ENCODE measurements at regions not wholly inside any gene's neighbourhood (a gene's known extent, or its start where the extent isn't known, plus 50 kb on each side); places are given as distances from the start of the nearest gene placed in this dataset.

- Histone ChIP-seq H3K27ac (ENCODE audit: low read length) (no peak overlapping the region), H3K79me2 (ENCODE audit: low read length) (no peaks in the 10 kb centered on the region), H2AFZ (ENCODE audit: low read length) (no peak overlapping the region), H3K4me1 (ENCODE audit: low read length) (peaks cover 5% of the 10 kb centered on the region; the same call in 1 of the 2 replicates), H3K27me3 (ENCODE audit: low read length) (no peaks in the 10 kb centered on the region), H3K36me3 (ENCODE audit: insufficient read depth, low read length) (no peaks in the 10 kb centered on the region), H4K20me1 (ENCODE audit: insufficient read depth, low read depth, low read length) (no peaks in the 10 kb centered on the region), H3K4me2 (ENCODE audit: low read depth, low read length, poor library complexity, severe bottlenecking) (no peak overlapping the region), H3K9me2 (replicated peaks; ENCODE audit: insufficient read depth, low read length) (no peaks in the 10 kb centered on the region), H3K9me3 (ENCODE audit: low read length) (no peaks in the 10 kb centered on the region), H3K4me3 (ENCODE audit: low read length) (no peak overlapping the region), H3K9ac (ENCODE audit: low read length) (no peak overlapping the region)
- no peak for DNase-seq
These were observed 161.0 kb downstream of the CBLN1 start for GRCh38 chr16:49120631-49121030.

- no peak for DNase-seq
- peaks cover 5% of the 10 kb centered on the region; the same call in 1 of the 2 replicates for H3K4me1 ChIP-seq (ENCODE audit: low read length)
- no peaks in the 10 kb centered on the region for H3K27me3 ChIP-seq (ENCODE audit: low read length)
- H4K20me1 ChIP-seq (ENCODE audit: insufficient read depth, low read depth, low read length), result no peaks in the 10 kb centered on the region
- H3K27ac ChIP-seq (ENCODE audit: low read length), result no peak overlapping the region
- H3K9me3 ChIP-seq (ENCODE audit: low read length), result no peaks in the 10 kb centered on the region
- no peak overlapping the region for H3K4me3 ChIP-seq (ENCODE audit: low read length)
- no peak overlapping the region for H2AFZ ChIP-seq (ENCODE audit: low read length)
- no peak overlapping the region for H3K4me2 ChIP-seq (ENCODE audit: low read depth, low read length, poor library complexity, severe bottlenecking)
- no peaks in the 10 kb centered on the region for H3K9me2 ChIP-seq (replicated peaks; ENCODE audit: insufficient read depth, low read length)
- H3K36me3 ChIP-seq (ENCODE audit: insufficient read depth, low read length), result no peaks in the 10 kb centered on the region
- H3K79me2 ChIP-seq (ENCODE audit: low read length), result no peaks in the 10 kb centered on the region
- H3K9ac ChIP-seq (ENCODE audit: low read length), result no peak overlapping the region
These were observed 164.8 kb downstream of the CBLN1 start for GRCh38 chr16:49116873-49117272.

- no peak overlapping the region for H3K9ac ChIP-seq (ENCODE audit: low read length)
- no peaks in the 10 kb centered on the region for H3K27me3 ChIP-seq (ENCODE audit: low read length)
- H3K79me2 ChIP-seq (ENCODE audit: low read length), result no peaks in the 10 kb centered on the region
- H3K4me1 ChIP-seq (ENCODE audit: low read length), result peaks cover 3% of the 10 kb centered on the region; the same call in 1 of the 2 replicates
- H3K9me2 ChIP-seq (replicated peaks; ENCODE audit: insufficient read depth, low read length), result no peaks in the 10 kb centered on the region
- no peaks in the 10 kb centered on the region for H3K36me3 ChIP-seq (ENCODE audit: insufficient read depth, low read length)
- H3K4me2 ChIP-seq (ENCODE audit: low read depth, low read length, poor library complexity, severe bottlenecking), result no peak overlapping the region
- H3K4me3 ChIP-seq (ENCODE audit: low read length), result no peak overlapping the region
- H4K20me1 ChIP-seq (ENCODE audit: insufficient read depth, low read depth, low read length), result no peaks in the 10 kb centered on the region
- no peak overlapping the region for H2AFZ ChIP-seq (ENCODE audit: low read length)
- H3K27ac ChIP-seq (ENCODE audit: low read length), result no peak overlapping the region
- no peaks in the 10 kb centered on the region for H3K9me3 ChIP-seq (ENCODE audit: low read length)
- no peak for DNase-seq
These were observed 165.7 kb downstream of the CBLN1 start for GRCh38 chr16:49115956-49116355.

GRCh38 chr16:49112754-49113153, 168.9 kb downstream of the CBLN1 start:
- Histone ChIP-seq H3K4me1 (ENCODE audit: low read length) (no peaks in the 10 kb centered on the region), H3K27ac (ENCODE audit: low read length) (no peak overlapping the region), H3K4me2 (ENCODE audit: low read depth, low read length, poor library complexity, severe bottlenecking) (no peak overlapping the region), H3K9me3 (ENCODE audit: low read length) (no peaks in the 10 kb centered on the region), H2AFZ (ENCODE audit: low read length) (no peak overlapping the region), H3K9me2 (replicated peaks; ENCODE audit: insufficient read depth, low read length) (no peaks in the 10 kb centered on the region), H3K4me3 (ENCODE audit: low read length) (no peak overlapping the region), H3K9ac (ENCODE audit: low read length) (no peak overlapping the region), H3K79me2 (ENCODE audit: low read length) (no peaks in the 10 kb centered on the region), H4K20me1 (ENCODE audit: insufficient read depth, low read depth, low read length) (no peaks in the 10 kb centered on the region), H3K27me3 (ENCODE audit: low read length) (no peaks in the 10 kb centered on the region), H3K36me3 (ENCODE audit: insufficient read depth, low read length) (no peaks in the 10 kb centered on the region)
- DNase-seq, result no peak

GRCh38 chr16:49111351-49111750, 170.3 kb downstream of the CBLN1 start:
- Histone ChIP-seq H3K79me2 (ENCODE audit: low read length) (no peaks in the 10 kb centered on the region), H3K4me1 (ENCODE audit: low read length) (no peaks in the 10 kb centered on the region), H3K36me3 (ENCODE audit: insufficient read depth, low read length) (no peaks in the 10 kb centered on the region), H3K27me3 (ENCODE audit: low read length) (no peaks in the 10 kb centered on the region), H3K27ac (ENCODE audit: low read length) (no peak overlapping the region), H3K4me2 (ENCODE audit: low read depth, low read length, poor library complexity, severe bottlenecking) (no peak overlapping the region), H4K20me1 (ENCODE audit: insufficient read depth, low read depth, low read length) (no peaks in the 10 kb centered on the region), H3K9ac (ENCODE audit: low read length) (no peak overlapping the region), H3K9me2 (replicated peaks; ENCODE audit: insufficient read depth, low read length) (no peaks in the 10 kb centered on the region), H2AFZ (ENCODE audit: low read length) (no peak overlapping the region), H3K4me3 (ENCODE audit: low read length) (no peak overlapping the region), H3K9me3 (ENCODE audit: low read length) (no peaks in the 10 kb centered on the region)
- DNase-seq, result no peak

- Histone ChIP-seq H3K36me3 (ENCODE audit: insufficient read depth, low read length) (no peaks in the 10 kb centered on the region), H3K4me2 (ENCODE audit: low read depth, low read length, poor library complexity, severe bottlenecking) (no peak overlapping the region), H4K20me1 (ENCODE audit: insufficient read depth, low read depth, low read length) (no peaks in the 10 kb centered on the region), H3K9me3 (ENCODE audit: low read length) (no peaks in the 10 kb centered on the region), H3K4me1 (ENCODE audit: low read length) (no peaks in the 10 kb centered on the region), H2AFZ (ENCODE audit: low read length) (no peak overlapping the region), H3K79me2 (ENCODE audit: low read length) (no peaks in the 10 kb centered on the region), H3K4me3 (ENCODE audit: low read length) (no peak overlapping the region), H3K9me2 (replicated peaks; ENCODE audit: insufficient read depth, low read length) (no peaks in the 10 kb centered on the region), H3K27ac (ENCODE audit: low read length) (no peak overlapping the region), H3K27me3 (ENCODE audit: low read length) (no peaks in the 10 kb centered on the region), H3K9ac (ENCODE audit: low read length) (no peak overlapping the region)
- DNase-seq, result no peak
These were observed 173.0 kb downstream of the CBLN1 start for GRCh38 chr16:49108611-49109010.

GRCh38 chr16:49103298-49103697, 178.3 kb downstream of the CBLN1 start:
- no peak overlapping the region for H3K4me2 ChIP-seq (ENCODE audit: low read depth, low read length, poor library complexity, severe bottlenecking)
- no peaks in the 10 kb centered on the region for H3K9me2 ChIP-seq (replicated peaks; ENCODE audit: insufficient read depth, low read length)
- H3K4me1 ChIP-seq (ENCODE audit: low read length), result no peaks in the 10 kb centered on the region
- no peak overlapping the region for H3K9ac ChIP-seq (ENCODE audit: low read length)
- DNase-seq, result no peak
- H3K4me3 ChIP-seq (ENCODE audit: low read length), result no peak overlapping the region
- no peaks in the 10 kb centered on the region for H3K79me2 ChIP-seq (ENCODE audit: low read length)
- H2AFZ ChIP-seq (ENCODE audit: low read length), result no peak overlapping the region
- H3K36me3 ChIP-seq (ENCODE audit: insufficient read depth, low read length), result no peaks in the 10 kb centered on the region
- H3K27me3 ChIP-seq (ENCODE audit: low read length), result no peaks in the 10 kb centered on the region
- H4K20me1 ChIP-seq (ENCODE audit: insufficient read depth, low read depth, low read length), result no peaks in the 10 kb centered on the region
- no peaks in the 10 kb centered on the region for H3K9me3 ChIP-seq (ENCODE audit: low read length)
- H3K27ac ChIP-seq (ENCODE audit: low read length), result no peak overlapping the region

GRCh38 chr16:49101997-49102396, 179.6 kb downstream of the CBLN1 start:
- no peaks in the 10 kb centered on the region for H3K4me1 ChIP-seq (ENCODE audit: low read length)
- no peak overlapping the region for H3K27ac ChIP-seq (ENCODE audit: low read length)
- H3K36me3 ChIP-seq (ENCODE audit: insufficient read depth, low read length), result no peaks in the 10 kb centered on the region
- no peaks in the 10 kb centered on the region for H3K79me2 ChIP-seq (ENCODE audit: low read length)
- H3K4me2 ChIP-seq (ENCODE audit: low read depth, low read length, poor library complexity, severe bottlenecking), result no peak overlapping the region
- H3K9me2 ChIP-seq (replicated peaks; ENCODE audit: insufficient read depth, low read length), result no peaks in the 10 kb centered on the region
- no peaks in the 10 kb centered on the region for H3K9me3 ChIP-seq (ENCODE audit: low read length)
- no peaks in the 10 kb centered on the region for H4K20me1 ChIP-seq (ENCODE audit: insufficient read depth, low read depth, low read length)
- H3K4me3 ChIP-seq (ENCODE audit: low read length), result no peak overlapping the region
- no peak for DNase-seq
- H3K9ac ChIP-seq (ENCODE audit: low read length), result no peak overlapping the region
- no peak overlapping the region for H2AFZ ChIP-seq (ENCODE audit: low read length)
- H3K27me3 ChIP-seq (ENCODE audit: low read length), result no peaks in the 10 kb centered on the region

GRCh38 chr16:49100366-49100765, 181.3 kb downstream of the CBLN1 start:
- no peaks in the 10 kb centered on the region for H3K9me2 ChIP-seq (replicated peaks; ENCODE audit: insufficient read depth, low read length)
- H3K4me2 ChIP-seq (ENCODE audit: low read depth, low read length, poor library complexity, severe bottlenecking), result no peak overlapping the region
- no peak overlapping the region for H3K27ac ChIP-seq (ENCODE audit: low read length)
- H3K36me3 ChIP-seq (ENCODE audit: insufficient read depth, low read length), result no peaks in the 10 kb centered on the region
- H3K79me2 ChIP-seq (ENCODE audit: low read length), result no peaks in the 10 kb centered on the region
- no peak overlapping the region for H3K4me3 ChIP-seq (ENCODE audit: low read length)
- DNase-seq, result no peak
- H3K9me3 ChIP-seq (ENCODE audit: low read length), result no peaks in the 10 kb centered on the region
- H3K4me1 ChIP-seq (ENCODE audit: low read length), result no peaks in the 10 kb centered on the region
- no peak overlapping the region for H2AFZ ChIP-seq (ENCODE audit: low read length)
- H3K27me3 ChIP-seq (ENCODE audit: low read length), result no peaks in the 10 kb centered on the region
- H3K9ac ChIP-seq (ENCODE audit: low read length), result no peak overlapping the region
- no peaks in the 10 kb centered on the region for H4K20me1 ChIP-seq (ENCODE audit: insufficient read depth, low read depth, low read length)
